B cell (primary cell): ENCODE measurements at regions not wholly inside any gene's neighbourhood (a gene's known extent, or its start where the extent isn't known, plus 50 kb on each side); places are given as distances from the start of the nearest gene placed in this dataset.

Experiments
- EZH2 ChIP-seq: IDR thresholded peaks from 2 replicates; pipeline ENCODE4 v1.6.1; 2012; ENCODE audit warnings: borderline replicate concordance, low read depth, mild to moderate bottlenecking, moderate library complexity, low read length; ENCODE audit not compliant: insufficient read depth, poor library complexity, severe bottlenecking
- TF ChIP-seq, protein P1 (sequence below): fragments of 200-600 bp; IDR thresholded peaks from one replicate; pipeline ENCODE4 v1.8.0; 2022; ENCODE audit warnings: antibody characterized with exemption, mild to moderate bottlenecking

DNA sequence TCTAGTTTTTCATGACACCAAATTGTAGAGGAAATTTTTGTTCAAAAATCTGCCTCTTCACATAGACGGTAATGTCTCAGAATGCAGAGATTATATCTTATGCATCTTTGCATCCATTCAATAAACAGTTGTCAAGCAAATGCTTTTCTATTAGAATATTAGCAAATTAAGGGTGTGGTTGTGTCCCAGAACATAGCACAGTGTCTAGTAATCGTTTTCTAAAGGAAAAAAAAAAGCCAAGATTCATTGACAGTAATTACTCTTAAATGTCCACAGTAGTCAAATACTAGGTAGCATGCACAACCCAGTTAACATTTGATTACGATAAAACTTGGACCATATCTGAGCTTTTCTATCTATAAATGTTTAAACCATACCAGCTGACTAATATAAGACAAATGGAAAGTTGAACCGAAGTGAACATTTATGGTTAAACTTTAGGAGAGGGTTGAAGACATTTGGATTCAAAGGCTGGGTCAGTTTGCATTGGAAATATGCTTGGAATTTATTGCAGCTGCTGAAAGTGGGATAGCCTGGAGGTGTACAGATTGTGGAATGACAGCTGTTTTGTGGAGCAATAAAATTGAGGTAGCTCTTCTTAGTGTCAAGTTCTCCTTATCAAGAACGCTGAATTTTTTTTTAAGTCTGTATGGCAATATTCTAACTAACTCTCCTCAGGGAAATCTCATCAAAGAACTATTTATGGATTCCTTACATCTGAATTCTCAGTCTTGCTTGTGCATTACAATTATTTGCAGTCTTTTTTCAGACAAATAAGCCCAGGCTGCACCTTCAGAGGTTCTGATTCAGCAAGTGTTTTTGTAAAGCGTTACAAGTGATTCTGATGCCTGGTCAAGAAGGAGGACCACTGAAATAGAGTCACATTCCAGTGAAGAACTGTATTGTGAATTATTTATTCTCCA is 66.7 kb upstream of the ATP2B1 start:
- TF ChIP-seq, protein P1, sequence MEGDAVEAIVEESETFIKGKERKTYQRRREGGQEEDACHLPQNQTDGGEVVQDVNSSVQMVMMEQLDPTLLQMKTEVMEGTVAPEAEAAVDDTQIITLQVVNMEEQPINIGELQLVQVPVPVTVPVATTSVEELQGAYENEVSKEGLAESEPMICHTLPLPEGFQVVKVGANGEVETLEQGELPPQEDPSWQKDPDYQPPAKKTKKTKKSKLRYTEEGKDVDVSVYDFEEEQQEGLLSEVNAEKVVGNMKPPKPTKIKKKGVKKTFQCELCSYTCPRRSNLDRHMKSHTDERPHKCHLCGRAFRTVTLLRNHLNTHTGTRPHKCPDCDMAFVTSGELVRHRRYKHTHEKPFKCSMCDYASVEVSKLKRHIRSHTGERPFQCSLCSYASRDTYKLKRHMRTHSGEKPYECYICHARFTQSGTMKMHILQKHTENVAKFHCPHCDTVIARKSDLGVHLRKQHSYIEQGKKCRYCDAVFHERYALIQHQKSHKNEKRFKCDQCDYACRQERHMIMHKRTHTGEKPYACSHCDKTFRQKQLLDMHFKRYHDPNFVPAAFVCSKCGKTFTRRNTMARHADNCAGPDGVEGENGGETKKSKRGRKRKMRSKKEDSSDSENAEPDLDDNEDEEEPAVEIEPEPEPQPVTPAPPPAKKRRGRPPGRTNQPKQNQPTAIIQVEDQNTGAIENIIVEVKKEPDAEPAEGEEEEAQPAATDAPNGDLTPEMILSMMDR = no peak
- TF ChIP-seq EZH2 = no peak
